A549 (cell line): ENCODE measurements at regions not wholly inside any gene's neighbourhood (a gene's known extent, or its start where the extent isn't known, plus 50 kb on each side); places are given as distances from the start of the nearest gene placed in this dataset.

ENCODE experiments used
- ATAC-seq, 2 experiments: fragments of 200-7000 bp in 1 of 2; fragments of >200 bp in 1 of 2; cut with Nextera tagmentation in 1 of 2; cut with Tn5 transposase in 1 of 2; 3 replicates each; pipeline versions ENCODE4 v1.8.0 to v1.9.1; 2018 to 2020; ENCODE audit warnings: mild to moderate bottlenecking in 1 of 2, moderate library complexity in 1 of 2
- CTCF ChIA-PET: fragments of 300-600 bp; sonication (Branson Sonifier 250); formaldehyde crosslinking; extraction: SDS; loops from one replicate; lab custom pipeline; 2021; ENCODE audit warnings: antibody characterized with exemption, inconsistent platforms; lab: Yijun Ruan, JAX
- POLR2A ChIA-PET: fragments of 350-600 bp; formaldehyde crosslinking; extraction: SDS; loops from one replicate; lab custom pipeline; 2021; ENCODE audit warnings: antibody characterized with exemption, inconsistent platforms; lab: Yijun Ruan, JAX
- DNase-seq, 2 experiments: peaks; one replicate each; pipeline versions ENCODE4 v3.0.0 to v3.0.0-alpha.2; 2011 to 2016; ENCODE audit warnings: low read depth in 1 of 2, low spot score in 1 of 2
- FAIRE-seq: peaks from 2 replicates; lab custom pipeline; 2011; peaks lifted over from hg19 to GRCh38; lab: Jason Lieb, UNC
- H3K27ac ChIP-seq, 2 experiments: fragments of >200 bp; sonication (Bioruptor Twin); formaldehyde crosslinking; 3 replicates each; pipeline ENCODE4 v1.5.1; 2016 to 2017
- H3K4me1 ChIP-seq: fragments of >200 bp; sonication (Bioruptor Twin); formaldehyde crosslinking; 3 replicates; pipeline ENCODE4 v1.6.1; 2016
- H3K4me2 ChIP-seq: fragments of >200 bp; sonication (Bioruptor Twin); formaldehyde crosslinking; 3 replicates; pipeline ENCODE4 v1.6.1; 2016
- H3K4me3 ChIP-seq: fragments of >200 bp; sonication (Bioruptor Twin); formaldehyde crosslinking; 3 replicates; pipeline ENCODE4 v1.5.1; 2016
- H3K9me3 ChIP-seq: fragments of >200 bp; sonication (Bioruptor Twin); formaldehyde crosslinking; 3 replicates; pipeline ENCODE4 v1.6.1; 2016
- CHD2 ChIP-seq: fragments of 150-350 bp; IDR thresholded peaks from 2 replicates; pipeline ENCODE4 v1.6.1; 2014; ENCODE audit warnings: low read length; ENCODE audit not compliant: partially characterized antibody
- HOXB5 ChIP-seq: fragments of 250-450 bp; sonication (Bioruptor Pico); IDR thresholded peaks from 2 replicates; pipeline ENCODE4 v1.5.0; 2020; ENCODE audit warnings: mild to moderate bottlenecking, moderate library complexity
- NFE2L2 ChIP-seq: fragments of 150-350 bp; conservative IDR thresholded peaks from 2 replicates; pipeline ENCODE4 v1.6.1; 2014; ENCODE audit warnings: low read length
- RFX5 ChIP-seq: fragments of 450-650 bp; IDR thresholded peaks from 2 replicates; pipeline ENCODE4 v1.7.1; 2014; ENCODE audit warnings: antibody characterized with exemption, mild to moderate bottlenecking, moderate library complexity
- WGBS: methylation state at CpG from one replicate; pipeline ENCODE4 v1.1.6; 2017; ENCODE audit errors: missing lambda C conversion rate; 5-methylcytosine and 5-hydroxymethylcytosine counted together
- TF ChIP-seq, protein P1 (sequence below): fragments of 250-450 bp; sonication (Bioruptor Pico); IDR thresholded peaks from 2 replicates; pipeline ENCODE4 v1.5.0; 2021; ENCODE audit warnings: mild to moderate bottlenecking, moderate library complexity, borderline replicate concordance
- TF ChIP-seq, protein P2 (sequence below): fragments of 150-350 bp; IDR thresholded peaks from 2 replicates; pipeline ENCODE4 v1.6.1; 2014; ENCODE audit warnings: low read depth, mild to moderate bottlenecking, low read length

DNA sequence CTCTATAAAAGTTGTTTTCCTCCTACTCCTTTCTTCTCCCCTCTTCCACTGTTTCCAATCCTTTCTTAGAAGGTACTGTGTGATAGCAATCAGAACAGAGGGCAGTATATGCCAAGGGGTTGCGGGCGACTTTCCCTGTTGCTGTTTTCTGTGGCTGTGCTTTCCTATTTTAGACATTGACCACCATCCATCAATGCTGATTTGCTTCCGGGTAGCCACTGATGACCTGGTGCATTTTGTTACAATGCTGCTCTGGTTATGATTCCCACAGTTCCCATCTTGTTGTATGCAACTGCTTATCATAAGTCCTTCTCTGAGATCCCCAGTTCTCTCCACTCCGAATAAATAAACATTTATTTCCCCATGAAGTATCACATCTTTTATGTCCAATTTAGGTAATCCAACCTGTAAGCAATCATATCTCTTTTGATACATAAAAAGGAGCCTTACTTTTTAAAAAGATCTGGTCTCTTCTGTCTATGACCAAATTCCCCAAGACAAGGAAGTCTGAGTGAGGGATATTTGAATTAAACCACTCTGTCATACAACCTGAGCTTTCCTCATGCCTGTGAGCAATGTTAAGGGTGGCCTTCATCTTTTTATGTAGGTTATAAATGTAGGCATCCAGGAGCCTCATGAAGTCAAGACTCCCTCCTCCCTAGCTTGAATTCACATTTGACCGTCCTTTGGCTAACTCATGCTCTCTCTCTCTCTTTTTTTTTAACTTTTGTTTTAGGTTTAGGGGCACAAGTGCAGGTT, 52.5 kb upstream of the CD55 start:
- no peak for FAIRE-seq
- POLR2A ChIA-PET: no interaction called here
- no peak overlapping the region for H3K27ac ChIP-seq
- no peak overlapping the region for H3K4me3 ChIP-seq
- no peak for DNase-seq
- 70% methylated on average over 5 of the region's 5 CpGs for WGBS
- H3K9me3 ChIP-seq: 0 out of 3 replicates have a peak, but pooled peaks cover under 1% of the 10 kb centered on the region
- CTCF ChIA-PET: interaction anchor here (0.6 kb wide), 1 partner anchor 313 kb away, joined by 3 read pairs; no protein-coding TSS in a partner anchor
- H3K4me1 ChIP-seq: no peaks in the 10 kb centered on the region
- no peak for ATAC-seq
- TF ChIP-seq NFE2L2 (no peak), HOXB5 (CRISPR knock-in tag) (no peak), RFX5 (no peak), CHD2 (no peak)
- TF ChIP-seq, protein P1, sequence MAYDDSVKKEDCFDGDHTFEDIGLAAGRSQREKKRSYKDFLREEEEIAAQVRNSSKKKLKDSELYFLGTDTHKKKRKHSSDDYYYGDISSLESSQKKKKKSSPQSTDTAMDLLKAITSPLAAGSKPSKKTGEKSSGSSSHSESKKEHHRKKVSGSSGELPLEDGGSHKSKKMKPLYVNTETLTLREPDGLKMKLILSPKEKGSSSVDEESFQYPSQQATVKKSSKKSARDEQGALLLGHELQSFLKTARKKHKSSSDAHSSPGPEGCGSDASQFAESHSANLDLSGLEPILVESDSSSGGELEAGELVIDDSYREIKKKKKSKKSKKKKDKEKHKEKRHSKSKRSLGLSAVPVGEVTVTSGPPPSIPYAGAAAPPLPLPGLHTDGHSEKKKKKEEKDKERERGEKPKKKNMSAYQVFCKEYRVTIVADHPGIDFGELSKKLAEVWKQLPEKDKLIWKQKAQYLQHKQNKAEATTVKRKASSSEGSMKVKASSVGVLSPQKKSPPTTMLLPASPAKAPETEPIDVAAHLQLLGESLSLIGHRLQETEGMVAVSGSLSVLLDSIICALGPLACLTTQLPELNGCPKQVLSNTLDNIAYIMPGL (CRISPR knock-in tag): no peak
- TF ChIP-seq, protein P2, sequence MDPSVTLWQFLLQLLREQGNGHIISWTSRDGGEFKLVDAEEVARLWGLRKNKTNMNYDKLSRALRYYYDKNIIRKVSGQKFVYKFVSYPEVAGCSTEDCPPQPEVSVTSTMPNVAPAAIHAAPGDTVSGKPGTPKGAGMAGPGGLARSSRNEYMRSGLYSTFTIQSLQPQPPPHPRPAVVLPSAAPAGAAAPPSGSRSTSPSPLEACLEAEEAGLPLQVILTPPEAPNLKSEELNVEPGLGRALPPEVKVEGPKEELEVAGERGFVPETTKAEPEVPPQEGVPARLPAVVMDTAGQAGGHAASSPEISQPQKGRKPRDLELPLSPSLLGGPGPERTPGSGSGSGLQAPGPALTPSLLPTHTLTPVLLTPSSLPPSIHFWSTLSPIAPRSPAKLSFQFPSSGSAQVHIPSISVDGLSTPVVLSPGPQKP: no peak
- no peak overlapping the region for H3K4me2 ChIP-seq
